ENCODE measurements at regions not wholly inside any gene's neighbourhood (a gene's known extent, or its start where the extent isn't known, plus 50 kb on each side); places are given as distances from the start of the nearest gene placed in this dataset.

- TF ChIP-seq POLR2A (IDR thresholded peaks at IDR 0.05) = no peak
- TF ChIP-seq, protein P1, sequence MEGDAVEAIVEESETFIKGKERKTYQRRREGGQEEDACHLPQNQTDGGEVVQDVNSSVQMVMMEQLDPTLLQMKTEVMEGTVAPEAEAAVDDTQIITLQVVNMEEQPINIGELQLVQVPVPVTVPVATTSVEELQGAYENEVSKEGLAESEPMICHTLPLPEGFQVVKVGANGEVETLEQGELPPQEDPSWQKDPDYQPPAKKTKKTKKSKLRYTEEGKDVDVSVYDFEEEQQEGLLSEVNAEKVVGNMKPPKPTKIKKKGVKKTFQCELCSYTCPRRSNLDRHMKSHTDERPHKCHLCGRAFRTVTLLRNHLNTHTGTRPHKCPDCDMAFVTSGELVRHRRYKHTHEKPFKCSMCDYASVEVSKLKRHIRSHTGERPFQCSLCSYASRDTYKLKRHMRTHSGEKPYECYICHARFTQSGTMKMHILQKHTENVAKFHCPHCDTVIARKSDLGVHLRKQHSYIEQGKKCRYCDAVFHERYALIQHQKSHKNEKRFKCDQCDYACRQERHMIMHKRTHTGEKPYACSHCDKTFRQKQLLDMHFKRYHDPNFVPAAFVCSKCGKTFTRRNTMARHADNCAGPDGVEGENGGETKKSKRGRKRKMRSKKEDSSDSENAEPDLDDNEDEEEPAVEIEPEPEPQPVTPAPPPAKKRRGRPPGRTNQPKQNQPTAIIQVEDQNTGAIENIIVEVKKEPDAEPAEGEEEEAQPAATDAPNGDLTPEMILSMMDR (IDR thresholded peaks at IDR 0.05) = no peak
These were observed 151.5 kb downstream of the ACTL7B start for GRCh38 chr9:108704156-108704852.

Data from adrenal gland (tissue), 5 donors.